ENCODE measurements at regions not wholly inside any gene's neighbourhood (a gene's known extent, or its start where the extent isn't known, plus 50 kb on each side); places are given as distances from the start of the nearest gene placed in this dataset.

DNA sequence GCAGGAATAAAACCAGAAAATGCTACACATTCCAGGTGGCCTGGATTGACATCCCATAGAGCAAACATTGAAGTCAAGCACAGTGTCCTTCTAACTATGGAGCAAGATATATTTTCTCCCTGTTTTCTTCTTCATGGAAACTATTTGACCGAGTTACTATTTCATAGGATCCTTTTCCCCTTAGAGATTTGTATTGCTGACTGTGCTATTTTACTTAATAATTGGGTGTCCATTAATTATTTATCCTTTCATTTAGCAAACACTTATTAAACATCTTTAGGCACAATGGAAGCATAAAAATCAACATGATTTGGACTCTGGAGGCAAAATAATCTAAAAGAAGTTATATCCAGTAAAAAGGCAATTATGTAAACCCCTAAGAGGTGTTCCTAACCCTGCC lies 782.8 kb upstream of the ACVR2A start:
- TF ChIP-seq, protein P1, sequence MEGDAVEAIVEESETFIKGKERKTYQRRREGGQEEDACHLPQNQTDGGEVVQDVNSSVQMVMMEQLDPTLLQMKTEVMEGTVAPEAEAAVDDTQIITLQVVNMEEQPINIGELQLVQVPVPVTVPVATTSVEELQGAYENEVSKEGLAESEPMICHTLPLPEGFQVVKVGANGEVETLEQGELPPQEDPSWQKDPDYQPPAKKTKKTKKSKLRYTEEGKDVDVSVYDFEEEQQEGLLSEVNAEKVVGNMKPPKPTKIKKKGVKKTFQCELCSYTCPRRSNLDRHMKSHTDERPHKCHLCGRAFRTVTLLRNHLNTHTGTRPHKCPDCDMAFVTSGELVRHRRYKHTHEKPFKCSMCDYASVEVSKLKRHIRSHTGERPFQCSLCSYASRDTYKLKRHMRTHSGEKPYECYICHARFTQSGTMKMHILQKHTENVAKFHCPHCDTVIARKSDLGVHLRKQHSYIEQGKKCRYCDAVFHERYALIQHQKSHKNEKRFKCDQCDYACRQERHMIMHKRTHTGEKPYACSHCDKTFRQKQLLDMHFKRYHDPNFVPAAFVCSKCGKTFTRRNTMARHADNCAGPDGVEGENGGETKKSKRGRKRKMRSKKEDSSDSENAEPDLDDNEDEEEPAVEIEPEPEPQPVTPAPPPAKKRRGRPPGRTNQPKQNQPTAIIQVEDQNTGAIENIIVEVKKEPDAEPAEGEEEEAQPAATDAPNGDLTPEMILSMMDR (IDR thresholded peaks at IDR 0.05), result no peak
- no peak for TF ChIP-seq POLR2A (IDR thresholded peaks at IDR 0.05)

Data from Peyer's patch (tissue), 4 donors.